DND-41 (cell line): ENCODE measurements at regions not wholly inside any gene's neighbourhood (a gene's known extent, or its start where the extent isn't known, plus 50 kb on each side); places are given as distances from the start of the nearest gene placed in this dataset.

Experiments used
- ATAC-seq: fragments of 200-7000 bp; cut with Tn5 transposase; 3 replicates; pipeline ENCODE4 v1.9.1; 2021; ENCODE audit warnings: low read depth; ENCODE audit not compliant: insufficient read depth
- DNase-seq: peaks from one replicate; pipeline ENCODE4 v3.0.0-alpha.2; 2020
- H2AFZ ChIP-seq: 2 replicates; pipeline ENCODE4 v1.6.0; 2012; ENCODE audit warnings: low read depth, low read length
- H3K27ac ChIP-seq: 2 replicates; pipeline ENCODE4 v1.5.1; 2012; ENCODE audit warnings: low read length, inconsistent platforms
- H3K27me3 ChIP-seq: fragments of 200-600 bp; sonication (generic); 2 replicates; pipeline ENCODE4 v1.6.0; 2012; ENCODE audit warnings: low read length, mild to moderate bottlenecking, inconsistent platforms; ENCODE audit not compliant: insufficient read depth, poor library complexity
- H3K36me3 ChIP-seq: 2 replicates; pipeline ENCODE4 v1.5.1; 2012; ENCODE audit warnings: low read length, inconsistent platforms; ENCODE audit not compliant: insufficient read depth
- H3K4me1 ChIP-seq: 2 replicates; pipeline ENCODE4 v1.5.1; 2012; ENCODE audit warnings: mild to moderate bottlenecking, low read length; ENCODE audit not compliant: insufficient read depth
- H3K4me2 ChIP-seq: 2 replicates; pipeline ENCODE4 v1.6.0; 2012; ENCODE audit warnings: mild to moderate bottlenecking, moderate library complexity, low read length, inconsistent platforms; ENCODE audit not compliant: insufficient read depth
- H3K4me3 ChIP-seq, 2 experiments: fragments of 200-600 bp in 1 of 2; shearing (Covaris generic) in 1 of 2; 2 replicates each; pipeline ENCODE4 v1.5.1; 2012 to 2016; ENCODE audit warnings: inconsistent platforms in 2 of 2, low read length in 2 of 2, mild to moderate bottlenecking in 2 of 2, low read depth in 1 of 2, moderate library complexity in 1 of 2
- H3K79me2 ChIP-seq: 2 replicates; pipeline ENCODE4 v1.6.0; 2012; ENCODE audit warnings: low read length, inconsistent platforms; ENCODE audit not compliant: insufficient read depth
- H3K9ac ChIP-seq: 2 replicates; pipeline ENCODE4 v1.6.0; 2012; ENCODE audit warnings: low read depth, mild to moderate bottlenecking, inconsistent platforms, low read length, moderate library complexity
- H3K9me3 ChIP-seq: 2 replicates; pipeline ENCODE4 v1.5.1; 2012; ENCODE audit warnings: low read length, moderate library complexity, mild to moderate bottlenecking, inconsistent platforms; ENCODE audit not compliant: insufficient read depth, severe bottlenecking
- H4K20me1 ChIP-seq: 2 replicates; pipeline ENCODE4 v1.6.0; 2012; ENCODE audit warnings: low read length; ENCODE audit not compliant: insufficient read depth
- EZH2 ChIP-seq: IDR thresholded peaks from 3 replicates; pipeline ENCODE4 v1.6.1; 2012; ENCODE audit warnings: borderline replicate concordance, low read depth, mild to moderate bottlenecking, moderate library complexity, low read length, inconsistent platforms; ENCODE audit not compliant: severe bottlenecking
- TF ChIP-seq, protein P1 (sequence below): IDR thresholded peaks from 2 replicates; pipeline ENCODE4 v1.5.1; 2012; ENCODE audit warnings: borderline replicate concordance, low read length, moderate library complexity, mild to moderate bottlenecking; ENCODE audit not compliant: poor library complexity, severe bottlenecking; ENCODE audit errors: extremely low read depth

DNA sequence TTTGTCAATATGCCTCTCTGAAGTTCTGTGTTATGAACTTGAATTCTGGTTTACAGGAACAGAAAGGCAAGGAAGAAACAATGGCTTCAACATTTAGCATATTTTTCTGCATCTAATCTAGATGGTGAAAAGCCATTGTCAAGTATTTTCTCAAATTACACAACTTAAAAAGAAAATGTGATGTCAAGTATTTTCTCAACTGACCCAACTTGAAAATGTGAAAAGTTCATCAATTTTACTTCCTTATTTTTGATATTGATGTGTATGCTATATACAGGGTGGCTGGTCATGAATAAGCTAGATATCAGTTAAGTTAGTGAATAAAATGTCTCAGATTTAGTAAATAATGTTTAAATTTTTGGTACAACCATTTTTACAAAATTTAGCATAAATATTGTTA, 196.7 kb downstream of the ALX1 start:
- H3K79me2 ChIP-seq: no peaks in the 10 kb centered on the region
- ATAC-seq: no peak
- no peak overlapping the region for H3K9ac ChIP-seq
- H3K27me3 ChIP-seq: no peaks in the 10 kb centered on the region
- TF ChIP-seq, protein P1, sequence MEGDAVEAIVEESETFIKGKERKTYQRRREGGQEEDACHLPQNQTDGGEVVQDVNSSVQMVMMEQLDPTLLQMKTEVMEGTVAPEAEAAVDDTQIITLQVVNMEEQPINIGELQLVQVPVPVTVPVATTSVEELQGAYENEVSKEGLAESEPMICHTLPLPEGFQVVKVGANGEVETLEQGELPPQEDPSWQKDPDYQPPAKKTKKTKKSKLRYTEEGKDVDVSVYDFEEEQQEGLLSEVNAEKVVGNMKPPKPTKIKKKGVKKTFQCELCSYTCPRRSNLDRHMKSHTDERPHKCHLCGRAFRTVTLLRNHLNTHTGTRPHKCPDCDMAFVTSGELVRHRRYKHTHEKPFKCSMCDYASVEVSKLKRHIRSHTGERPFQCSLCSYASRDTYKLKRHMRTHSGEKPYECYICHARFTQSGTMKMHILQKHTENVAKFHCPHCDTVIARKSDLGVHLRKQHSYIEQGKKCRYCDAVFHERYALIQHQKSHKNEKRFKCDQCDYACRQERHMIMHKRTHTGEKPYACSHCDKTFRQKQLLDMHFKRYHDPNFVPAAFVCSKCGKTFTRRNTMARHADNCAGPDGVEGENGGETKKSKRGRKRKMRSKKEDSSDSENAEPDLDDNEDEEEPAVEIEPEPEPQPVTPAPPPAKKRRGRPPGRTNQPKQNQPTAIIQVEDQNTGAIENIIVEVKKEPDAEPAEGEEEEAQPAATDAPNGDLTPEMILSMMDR: no peak
- TF ChIP-seq EZH2: no peak
- H3K4me1 ChIP-seq: no peaks in the 10 kb centered on the region
- H3K4me3 ChIP-seq: no peak overlapping the region
- no peak overlapping the region for H2AFZ ChIP-seq
- no peaks in the 10 kb centered on the region for H3K36me3 ChIP-seq
- no peak overlapping the region for H3K4me2 ChIP-seq
- H3K9me3 ChIP-seq: no peaks in the 10 kb centered on the region
- no peaks in the 10 kb centered on the region for H4K20me1 ChIP-seq
- DNase-seq: no peak
- H3K27ac ChIP-seq: no peak overlapping the region

DNA sequence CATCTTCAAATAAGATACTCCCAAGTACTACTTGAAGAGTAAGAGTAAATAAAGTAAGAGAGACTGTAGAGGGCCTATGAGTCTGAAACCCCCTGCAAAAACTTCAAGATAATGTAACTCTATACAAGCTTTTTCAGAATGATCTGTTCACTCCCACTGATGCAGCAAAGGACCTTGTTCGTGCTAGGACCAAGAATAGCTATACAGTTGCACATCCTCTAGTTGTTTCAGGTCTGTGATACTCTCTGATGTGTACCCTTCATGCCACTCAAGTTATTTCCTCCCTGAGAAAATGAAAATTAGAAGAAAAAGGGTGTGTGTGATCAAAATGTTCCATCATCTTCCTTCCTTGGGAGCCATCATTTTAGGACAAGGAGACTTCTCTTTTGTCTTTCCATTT, 204.4 kb downstream of the ALX1 start:
- Histone ChIP-seq H3K27me3 (no peaks in the 10 kb centered on the region), H3K9ac (no peak overlapping the region), H3K79me2 (no peaks in the 10 kb centered on the region), H3K36me3 (no peaks in the 10 kb centered on the region), H3K9me3 (no peaks in the 10 kb centered on the region), H4K20me1 (no peaks in the 10 kb centered on the region), H3K4me2 (no peak overlapping the region), H2AFZ (peak overlapping the region; percentile 23; the same call in 1 of the 2 replicates), H3K4me3 (no peak overlapping the region), H3K4me1 (no peaks in the 10 kb centered on the region), H3K27ac (no peak overlapping the region)
- DNase-seq (no peak), ATAC-seq (no peak)
- TF ChIP-seq, protein P1: no peak
- TF ChIP-seq EZH2: no peak

DNA sequence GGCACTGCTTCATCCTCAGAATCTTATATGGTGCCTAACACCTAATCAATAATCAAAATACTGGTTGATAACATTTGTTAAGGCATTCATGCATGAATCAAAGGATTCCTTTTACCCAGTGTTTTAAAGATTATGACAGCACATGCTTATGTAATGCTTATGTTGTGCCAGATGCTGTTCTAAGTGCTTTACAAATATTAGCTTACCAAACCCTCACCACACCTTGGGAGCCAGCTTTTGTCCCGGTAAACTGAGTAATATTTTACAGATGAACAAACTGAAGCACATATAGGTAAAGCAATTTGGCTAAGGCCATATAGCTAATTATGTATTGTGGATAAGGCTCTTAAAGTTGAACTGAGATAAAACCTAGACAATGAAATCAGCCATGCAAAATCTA, 209.2 kb downstream of the ALX1 start:
- Histone ChIP-seq H4K20me1 (no peaks in the 10 kb centered on the region), H3K9me3 (no peaks in the 10 kb centered on the region), H3K27ac (no peak overlapping the region), H3K4me2 (no peak overlapping the region), H2AFZ (no peak overlapping the region), H3K4me3 (no peak overlapping the region), H3K9ac (no peak overlapping the region), H3K4me1 (no peaks in the 10 kb centered on the region), H3K36me3 (no peaks in the 10 kb centered on the region), H3K79me2 (no peaks in the 10 kb centered on the region), H3K27me3 (no peaks in the 10 kb centered on the region)
- ATAC-seq: no peak
- no peak for TF ChIP-seq EZH2
- TF ChIP-seq, protein P1: no peak
- DNase-seq: no peak

DNA sequence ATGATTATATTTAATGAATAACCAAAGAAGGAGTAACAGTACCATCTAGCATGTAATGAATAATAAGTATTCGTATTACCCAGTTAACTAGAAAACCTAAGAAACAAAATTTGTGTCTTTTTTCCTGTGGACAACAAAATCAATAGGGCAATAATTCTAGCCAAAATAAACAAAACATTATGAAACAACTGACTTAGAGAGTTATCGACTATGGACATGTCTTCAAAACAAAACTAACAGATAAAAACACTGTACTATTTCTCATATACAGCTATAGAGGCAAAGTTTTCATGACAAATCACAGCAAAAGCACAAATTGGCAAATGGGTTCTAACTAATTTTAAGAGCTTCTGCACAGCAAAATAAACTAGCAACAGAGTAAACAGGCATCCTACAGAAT, 224.1 kb downstream of the ALX1 start:
- DNase-seq (no peak), ATAC-seq (no peak)
- Histone ChIP-seq H3K4me2 (no peak overlapping the region), H2AFZ (no peak overlapping the region), H3K4me3 (no peak overlapping the region), H3K27me3 (no peaks in the 10 kb centered on the region), H3K4me1 (no peaks in the 10 kb centered on the region), H3K27ac (no peak overlapping the region), H3K9ac (no peak overlapping the region), H3K79me2 (no peaks in the 10 kb centered on the region), H3K9me3 (no peaks in the 10 kb centered on the region), H4K20me1 (no peaks in the 10 kb centered on the region), H3K36me3 (no peaks in the 10 kb centered on the region)
- no peak for TF ChIP-seq EZH2
- TF ChIP-seq, protein P1: no peak
